GM23338 (cell line): ENCODE measurements at regions not wholly inside any gene's neighbourhood (a gene's known extent, or its start where the extent isn't known, plus 50 kb on each side); places are given as distances from the start of the nearest gene placed in this dataset.

Source experiments
- ATAC-seq: fragments of 200-7000 bp; cut with Tn5 transposase; 3 replicates; pipeline ENCODE4 v1.9.1; 2020
- DNase-seq: peaks from one replicate; pipeline ENCODE4 v3.0.0-alpha.2; 2015; ENCODE audit warnings: low spot score
- H2AFZ ChIP-seq: fragments of 200-600 bp; sonication (generic); 2 replicates; pipeline ENCODE4 v1.8.0; 2016; ENCODE audit warnings: antibody characterized with exemption, mild to moderate bottlenecking, moderate library complexity
- H3F3A ChIP-seq: fragments of 200-600 bp; sonication (generic); replicated peaks from 2 replicates; pipeline ENCODE4 v1.8.0; 2017; ENCODE audit warnings: antibody characterized with exemption, mixed run types, low read depth
- H3K27ac ChIP-seq: fragments of 200-600 bp; sonication (generic); 2 replicates; pipeline ENCODE4 v1.6.1; 2016; ENCODE audit warnings: low read depth
- H3K27me3 ChIP-seq: fragments of 200-600 bp; sonication (generic); 2 replicates; pipeline ENCODE4 v1.8.0; 2016; ENCODE audit warnings: mild to moderate bottlenecking, mixed run types, moderate library complexity; ENCODE audit not compliant: insufficient read depth
- H3K36me3 ChIP-seq: fragments of 200-600 bp; sonication (generic); 2 replicates; pipeline ENCODE4 v1.8.0; 2016; ENCODE audit warnings: mild to moderate bottlenecking; ENCODE audit not compliant: insufficient read depth
- H3K4me1 ChIP-seq: fragments of 200-600 bp; sonication (generic); 2 replicates; pipeline ENCODE4 v1.8.0; 2016; ENCODE audit warnings: mild to moderate bottlenecking, moderate library complexity; ENCODE audit not compliant: insufficient read depth
- H3K4me2 ChIP-seq: fragments of 200-600 bp; sonication (generic); 2 replicates; pipeline ENCODE4 v1.7.1; 2017; ENCODE audit warnings: mixed run types
- H3K4me3 ChIP-seq: fragments of 200-600 bp; sonication (generic); 2 replicates; pipeline ENCODE4 v1.6.1; 2016; ENCODE audit warnings: mixed run types
- H3K79me2 ChIP-seq: fragments of 200-600 bp; sonication (generic); replicated peaks from 2 replicates; pipeline ENCODE4 v1.8.0; 2017; ENCODE audit warnings: mild to moderate bottlenecking; ENCODE audit not compliant: insufficient read depth
- H3K9me2 ChIP-seq: fragments of 200-600 bp; sonication (generic); 2 replicates; pipeline ENCODE4 v1.8.0; 2017; ENCODE audit not compliant: insufficient read depth
- H4K20me1 ChIP-seq: fragments of 200-600 bp; sonication (generic); replicated peaks from 2 replicates; pipeline ENCODE4 v1.8.0; 2017; ENCODE audit warnings: mild to moderate bottlenecking; ENCODE audit not compliant: insufficient read depth
- H3K27ac Mint-ChIP-seq: 2 replicates; pipeline ENCODE4 v1.8.0; 2020; ENCODE audit warnings: inconsistent platforms, mild to moderate bottlenecking, moderate library complexity, mixed read lengths
- H3K27me3 Mint-ChIP-seq: 3 replicates; pipeline ENCODE4 v1.8.0; 2022; ENCODE audit warnings: low read depth, mild to moderate bottlenecking, moderate library complexity, mixed read lengths, inconsistent platforms; ENCODE audit not compliant: insufficient read depth, poor library complexity
- H3K36me3 Mint-ChIP-seq: 3 replicates; pipeline ENCODE4 v1.8.0; 2021; ENCODE audit warnings: low read depth, mild to moderate bottlenecking, inconsistent platforms, moderate library complexity, mixed read lengths
- H3K4me1 Mint-ChIP-seq: 3 replicates; pipeline ENCODE4 v1.8.0; 2020; ENCODE audit warnings: mild to moderate bottlenecking, inconsistent platforms, mixed read lengths
- H3K4me3 Mint-ChIP-seq: 3 replicates; pipeline ENCODE4 v1.8.0; 2021; ENCODE audit warnings: moderate library complexity, mild to moderate bottlenecking, inconsistent platforms, mixed read lengths
- H3K9me3 Mint-ChIP-seq: 3 replicates; pipeline ENCODE4 v1.8.0; 2020; ENCODE audit warnings: moderate library complexity, mild to moderate bottlenecking, inconsistent platforms, mixed read lengths
- CREB1 ChIP-seq: fragments of 250-450 bp; sonication (Bioruptor Pico); IDR thresholded peaks from 2 replicates; pipeline ENCODE4 v1.5.0; 2020; ENCODE audit warnings: low read depth, mild to moderate bottlenecking, moderate library complexity
- ETS1 ChIP-seq: IDR thresholded peaks from 2 replicates; pipeline ENCODE4 v1.6.1; 2016; ENCODE audit warnings: antibody characterized with exemption
- EZH2 ChIP-seq: fragments of 200-600 bp; sonication (generic); IDR thresholded peaks from one replicate; pipeline ENCODE4 v1.8.0; 2017; ENCODE audit warnings: antibody characterized with exemption, mild to moderate bottlenecking, low read depth; ENCODE audit not compliant: unreplicated experiment
- EZH2phosphoT487 ChIP-seq: fragments of 200-600 bp; sonication (generic); IDR thresholded peaks from one replicate; pipeline ENCODE4 v1.8.1; 2018; ENCODE audit warnings: antibody characterized with exemption; ENCODE audit not compliant: unreplicated experiment
- JUNB ChIP-seq: IDR thresholded peaks from one replicate; pipeline ENCODE4 v1.6.1; 2016; ENCODE audit warnings: antibody characterized with exemption; ENCODE audit not compliant: unreplicated experiment
- NANOG ChIP-seq: IDR thresholded peaks from 2 replicates; pipeline ENCODE4 v1.6.1; 2016; ENCODE audit warnings: antibody characterized with exemption, borderline replicate concordance
- POLR2AphosphoS5 ChIP-seq: IDR thresholded peaks from 2 replicates; pipeline ENCODE4 v1.6.1; 2016; ENCODE audit warnings: antibody characterized with exemption, low read depth
- REST ChIP-seq: IDR thresholded peaks from one replicate; pipeline ENCODE4 v1.6.1; 2018; ENCODE audit warnings: antibody characterized with exemption; ENCODE audit not compliant: unreplicated experiment
- STAT1 ChIP-seq: IDR thresholded peaks from one replicate; pipeline ENCODE4 v1.6.1; 2016; ENCODE audit warnings: antibody characterized with exemption; ENCODE audit not compliant: unreplicated experiment
- ZNF114 ChIP-seq: fragments of 250-450 bp; sonication (Bioruptor Pico); IDR thresholded peaks from 2 replicates; pipeline ENCODE4 v1.5.0; 2020; ENCODE audit warnings: mild to moderate bottlenecking, moderate library complexity
- ZNF331 ChIP-seq: fragments of 250-450 bp; sonication (Bioruptor Pico); IDR thresholded peaks from 2 replicates; pipeline ENCODE4 v1.5.0; 2020; ENCODE audit warnings: low read depth, mild to moderate bottlenecking, moderate library complexity
- ZNF462 ChIP-seq: fragments of 250-450 bp; sonication (Bioruptor Pico); IDR thresholded peaks from 2 replicates; pipeline ENCODE4 v1.5.0; 2020; ENCODE audit warnings: mild to moderate bottlenecking, moderate library complexity

DNA sequence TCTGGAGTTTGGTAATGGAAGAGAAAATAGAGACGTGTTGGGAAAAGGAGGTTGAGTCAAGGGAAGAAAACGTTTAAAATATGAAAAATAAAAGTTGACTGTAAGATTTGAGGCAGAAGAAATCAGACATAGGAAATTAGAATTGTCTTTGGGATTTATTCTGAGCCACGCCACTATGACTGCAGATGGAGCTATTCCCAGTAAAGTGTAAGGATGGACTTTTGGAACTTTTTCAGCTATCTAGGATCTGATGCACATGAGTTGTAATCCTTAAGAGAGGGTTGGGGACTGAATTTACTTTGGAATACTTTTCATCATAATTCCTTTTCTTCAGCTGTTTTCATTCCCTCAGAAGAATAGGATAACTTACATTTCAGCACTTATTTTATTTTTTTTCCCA lies 336.7 kb downstream of the FAM170A start:
- H3K4me3 Mint-ChIP-seq: no peak overlapping the region
- H3K36me3 ChIP-seq: no peaks in the 10 kb centered on the region
- no peak overlapping the region for H2AFZ ChIP-seq

More for the DNA sequence above, 336.7 kb downstream of the FAM170A start:
- Histone ChIP-seq H3F3A (no peaks in the 10 kb centered on the region), H3K79me2 (no peaks in the 10 kb centered on the region), H3K27ac (no peak overlapping the region), H3K9me2 (no peaks in the 10 kb centered on the region), H3K4me2 (no peak overlapping the region), H3K27me3 (no peaks in the 10 kb centered on the region), H3K4me3 (no peak overlapping the region), H4K20me1 (no peaks in the 10 kb centered on the region), H3K4me1 (no peaks in the 10 kb centered on the region)
- Mint-ChIP-seq H3K4me1 (no peaks in the 10 kb centered on the region), H3K27me3 (peaks cover 3% of the 10 kb centered on the region), H3K36me3 (peaks cover 2% of the 10 kb centered on the region; the same call in 1 of the 3 replicates), H3K27ac (no peak overlapping the region), H3K9me3 (peaks cover 9% of the 10 kb centered on the region)
- DNase-seq (no peak), ATAC-seq (no peak)
- no peak for TF ChIP-seq REST
- no peak for TF ChIP-seq NANOG
- no peak for TF ChIP-seq ZNF331 (CRISPR knock-in tag)
- TF ChIP-seq JUNB: no peak
- TF ChIP-seq ETS1: no peak
- TF ChIP-seq EZH2: no peak
- TF ChIP-seq ZNF114 (CRISPR knock-in tag): no peak
- no peak for TF ChIP-seq CREB1 (CRISPR knock-in tag)
- no peak for TF ChIP-seq EZH2phosphoT487
- TF ChIP-seq STAT1: no peak
- no peak for TF ChIP-seq POLR2AphosphoS5
- no peak for TF ChIP-seq ZNF462 (CRISPR knock-in tag)
